ENCODE measurements at regions not wholly inside any gene's neighbourhood (a gene's known extent, or its start where the extent isn't known, plus 50 kb on each side); places are given as distances from the start of the nearest gene placed in this dataset.

GRCh38 chr13:40874138-40874779 is 84.8 kb downstream of the SLC25A15 start:
- no peak for TF ChIP-seq CTCF (IDR thresholded peaks at IDR 0.05; ENCODE audit: low read length)
- TF ChIP-seq EZH2 (optimal IDR thresholded peaks at IDR 0.05; ENCODE audit: low read depth, low read length), result no peak
- TF ChIP-seq EZH2phosphoT487 (IDR thresholded peaks at IDR 0.05; ENCODE audit: low read length), result no peak
